Left ventricle myocardium inferior (tissue), 1 donor: ENCODE measurements at regions not wholly inside any gene's neighbourhood (a gene's known extent, or its start where the extent isn't known, plus 50 kb on each side); places are given as distances from the start of the nearest gene placed in this dataset.

Source experiments
- DNase-seq: peaks from one replicate; pipeline ENCODE4 v3.0.0-alpha.2; 2020
- H3K27ac ChIP-seq: fragments of 200-600 bp; replicated peaks from 2 replicates; pipeline ENCODE4 v1.8.0; 2021
- H3K27me3 ChIP-seq: fragments of 200-600 bp; 2 replicates; pipeline ENCODE4 v1.8.0; 2021; ENCODE audit warnings: low read depth
- H3K36me3 ChIP-seq: fragments of 200-600 bp; 2 replicates; pipeline ENCODE4 v1.8.0; 2021
- H3K4me1 ChIP-seq: fragments of 200-600 bp; 2 replicates; pipeline ENCODE4 v1.8.0; 2021
- H3K4me3 ChIP-seq: fragments of 200-600 bp; 2 replicates; pipeline ENCODE4 v1.8.0; 2021; ENCODE audit warnings: mild to moderate bottlenecking, moderate library complexity
- H3K9me3 ChIP-seq: fragments of 200-600 bp; replicated peaks from 2 replicates; pipeline ENCODE4 v1.8.0; 2021
- CTCF ChIP-seq: fragments of 200-600 bp; IDR thresholded peaks from 2 replicates; pipeline ENCODE4 v1.8.0; 2021; ENCODE audit warnings: antibody characterized with exemption, mild to moderate bottlenecking, borderline replicate concordance
- intact Hi-C: fragments of 100-400 bp; cut with micrococcal nuclease; formaldehyde crosslinking; loops from one replicate; pipeline ENCODE4 v1.11.0; 2022
- donor health status: DM: no; HTN: yes; CAD: no; lungs with severe emphysema.

GRCh38 chr1:195082183-195082582, 1526.1 kb downstream of the KCNT2 start:
- Histone ChIP-seq H3K9me3 (no peaks in the 10 kb centered on the region), H3K27ac (no peak overlapping the region), H3K27me3 (no peaks in the 10 kb centered on the region), H3K4me3 (no peak overlapping the region), H3K4me1 (no peaks in the 10 kb centered on the region), H3K36me3 (no peaks in the 10 kb centered on the region)
- no peak for DNase-seq
- TF ChIP-seq CTCF = no peak
- intact Hi-C loops = no loop called here

GRCh38 chr1:195076682-195077081, 1531.6 kb downstream of the KCNT2 start:
- Histone ChIP-seq H3K9me3 (no peaks in the 10 kb centered on the region), H3K27ac (no peak overlapping the region), H3K27me3 (no peaks in the 10 kb centered on the region), H3K4me1 (no peaks in the 10 kb centered on the region), H3K4me3 (no peak overlapping the region), H3K36me3 (no peaks in the 10 kb centered on the region)
- DNase-seq = no peak
- no peak for TF ChIP-seq CTCF
- intact Hi-C loops = no loop called here

- no peaks in the 10 kb centered on the region for H3K27me3 ChIP-seq
- no peak for TF ChIP-seq CTCF
- intact Hi-C loops = no loop called here
- H3K9me3 ChIP-seq = no peaks in the 10 kb centered on the region
- no peak for DNase-seq
- no peaks in the 10 kb centered on the region for H3K4me1 ChIP-seq
- no peak overlapping the region for H3K4me3 ChIP-seq
- H3K27ac ChIP-seq = no peak overlapping the region
- no peaks in the 10 kb centered on the region for H3K36me3 ChIP-seq
Measured at GRCh38 chr1:195075973-195076372, 1532.3 kb downstream of the KCNT2 start.

GRCh38 chr1:195071461-195071860, 1536.8 kb downstream of the KCNT2 start:
- Histone ChIP-seq H3K36me3 (no peaks in the 10 kb centered on the region), H3K27me3 (no peaks in the 10 kb centered on the region), H3K4me3 (no peak overlapping the region), H3K27ac (no peak overlapping the region), H3K9me3 (no peaks in the 10 kb centered on the region), H3K4me1 (no peaks in the 10 kb centered on the region)
- no peak for TF ChIP-seq CTCF
- intact Hi-C loops = no loop called here
- DNase-seq = no peak

GRCh38 chr1:195065437-195065836, 1542.8 kb downstream of the KCNT2 start:
- Histone ChIP-seq H3K27ac (no peak overlapping the region), H3K36me3 (no peaks in the 10 kb centered on the region), H3K9me3 (no peaks in the 10 kb centered on the region), H3K4me1 (no peaks in the 10 kb centered on the region), H3K27me3 (no peaks in the 10 kb centered on the region), H3K4me3 (no peak overlapping the region)
- no peak for DNase-seq
- no peak for TF ChIP-seq CTCF
- intact Hi-C loops = no loop called here

GRCh38 chr1:195064358-195064757, 1543.9 kb downstream of the KCNT2 start:
- no peaks in the 10 kb centered on the region for H3K36me3 ChIP-seq

More at GRCh38 chr1:195064358-195064757, 1543.9 kb downstream of the KCNT2 start:
- H3K4me3 ChIP-seq = no peak overlapping the region
- intact Hi-C loops = no loop called here
- no peak for DNase-seq
- H3K27ac ChIP-seq = no peak overlapping the region
- H3K27me3 ChIP-seq = no peaks in the 10 kb centered on the region
- no peaks in the 10 kb centered on the region for H3K4me1 ChIP-seq
- TF ChIP-seq CTCF = no peak
- no peaks in the 10 kb centered on the region for H3K9me3 ChIP-seq
